H9 (cell line): ENCODE measurements at regions not wholly inside any gene's neighbourhood (a gene's known extent, or its start where the extent isn't known, plus 50 kb on each side); places are given as distances from the start of the nearest gene placed in this dataset.

ENCODE experiments used
- DNase-seq: peaks from one replicate; pipeline ENCODE4 v3.0.0-alpha.2; 2017
- H2AFZ ChIP-seq: one replicate; pipeline ENCODE4 v1.6.1; 2013; ENCODE audit warnings: mild to moderate bottlenecking, low read length, control low read depth, moderate library complexity
- H2AK5ac ChIP-seq: 2 replicates; pipeline ENCODE4 v1.6.1; 2013; ENCODE audit warnings: low read length, control low read depth, mixed read lengths; ENCODE audit not compliant: insufficient read length
- H2BK120ac ChIP-seq: one replicate; pipeline ENCODE4 v1.6.1; 2013; ENCODE audit warnings: low read depth, mild to moderate bottlenecking, low read length, control low read depth, inconsistent platforms; ENCODE audit not compliant: poor library complexity, severe bottlenecking
- H2BK12ac ChIP-seq: 2 replicates; pipeline ENCODE4 v1.6.1; 2013; ENCODE audit warnings: low read length, control low read depth, mixed read lengths, low read depth; ENCODE audit not compliant: insufficient read length
- H2BK15ac ChIP-seq: 2 replicates; pipeline ENCODE4 v1.6.1; 2013; ENCODE audit warnings: low read depth, low read length, control low read depth
- H2BK20ac ChIP-seq: one replicate; pipeline ENCODE4 v1.6.1; 2013; ENCODE audit warnings: low read depth, mild to moderate bottlenecking, low read length, control low read depth, inconsistent platforms; ENCODE audit not compliant: poor library complexity, severe bottlenecking
- H2BK5ac ChIP-seq: 2 replicates; pipeline ENCODE4 v1.6.1; 2013; ENCODE audit warnings: low read length, control low read depth, mixed read lengths; ENCODE audit not compliant: insufficient read length
- H3K14ac ChIP-seq: 2 replicates; pipeline ENCODE4 v1.6.1; 2013; ENCODE audit warnings: low read length, control low read depth; ENCODE audit not compliant: insufficient read depth
- H3K18ac ChIP-seq: 2 replicates; pipeline ENCODE4 v1.6.1; 2013; ENCODE audit warnings: low read depth, mild to moderate bottlenecking, mixed read lengths, low read length, control low read depth; ENCODE audit not compliant: insufficient read length
- H3K23ac ChIP-seq: 2 replicates; pipeline ENCODE4 v1.6.1; 2013; ENCODE audit warnings: low read length, control low read depth, mixed read lengths, low read depth; ENCODE audit not compliant: insufficient read length
- H3K23me2 ChIP-seq: 2 replicates; pipeline ENCODE4 v1.6.1; 2013; ENCODE audit warnings: low read depth, mild to moderate bottlenecking, mixed read lengths, low read length, control low read depth; ENCODE audit not compliant: insufficient read length, poor library complexity, severe bottlenecking
- H3K27ac ChIP-seq: 2 replicates; pipeline ENCODE4 v1.5.1; 2013; ENCODE audit warnings: low read length, control low read depth, mixed read lengths, low read depth; ENCODE audit not compliant: insufficient read length
- H3K27me3 ChIP-seq: 2 replicates; pipeline ENCODE4 v1.6.1; 2013; ENCODE audit warnings: low read length, control low read depth, inconsistent platforms; ENCODE audit not compliant: insufficient read depth
- H3K4ac ChIP-seq: 2 replicates; pipeline ENCODE4 v1.6.1; 2013; ENCODE audit warnings: low read depth, mild to moderate bottlenecking, control low read depth, inconsistent platforms, low read length, moderate library complexity
- H3K4me1 ChIP-seq: 2 replicates; pipeline ENCODE4 v1.6.1; 2013; ENCODE audit warnings: low read length, control low read depth, inconsistent platforms; ENCODE audit not compliant: insufficient read depth
- H3K4me2 ChIP-seq: 2 replicates; pipeline ENCODE4 v1.6.1; 2013; ENCODE audit warnings: low read length, control low read depth, mixed read lengths; ENCODE audit not compliant: insufficient read length, insufficient read depth
- H3K56ac ChIP-seq: 2 replicates; pipeline ENCODE4 v1.6.1; 2013; ENCODE audit warnings: low read depth, mild to moderate bottlenecking, mixed read lengths, low read length, control low read depth; ENCODE audit not compliant: insufficient read length
- H3K79me1 ChIP-seq: 2 replicates; pipeline ENCODE4 v1.6.1; 2013; ENCODE audit warnings: low read depth, mild to moderate bottlenecking, moderate library complexity, low read length, control low read depth, inconsistent platforms; ENCODE audit not compliant: insufficient read depth, poor library complexity, severe bottlenecking
- H3K79me2 ChIP-seq: 2 replicates; pipeline ENCODE4 v1.6.1; 2013; ENCODE audit warnings: low read length, control low read depth, inconsistent platforms; ENCODE audit not compliant: insufficient read depth
- H3K9ac ChIP-seq: 2 replicates; pipeline ENCODE4 v1.6.1; 2013; ENCODE audit warnings: low read length, control low read depth, mixed read lengths; ENCODE audit not compliant: insufficient read length; ENCODE audit errors: extremely low read depth
- H3K9me3 ChIP-seq: one replicate; pipeline ENCODE4 v1.6.1; 2013; ENCODE audit warnings: low read depth, low read length, inconsistent platforms; ENCODE audit not compliant: control insufficient read depth
- H3T11ph ChIP-seq: one replicate; pipeline ENCODE4 v1.6.1; 2013; ENCODE audit warnings: mild to moderate bottlenecking, low read length, control low read depth, inconsistent platforms
- H4K20me1 ChIP-seq: one replicate; pipeline ENCODE4 v1.6.1; 2013; ENCODE audit not compliant: control insufficient read depth, insufficient read length, insufficient read depth
- H4K5ac ChIP-seq: 2 replicates; pipeline ENCODE4 v1.6.1; 2013; ENCODE audit warnings: low read depth, mild to moderate bottlenecking, mixed read lengths, low read length, control low read depth; ENCODE audit not compliant: insufficient read length
- H4K8ac ChIP-seq: replicated peaks from 2 replicates; pipeline ENCODE4 v1.6.1; 2013; ENCODE audit warnings: low read length, control low read depth, mixed read lengths, low read depth; ENCODE audit not compliant: insufficient read length
- H4K91ac ChIP-seq: 2 replicates; pipeline ENCODE4 v1.6.1; 2013; ENCODE audit warnings: low read depth, mild to moderate bottlenecking, moderate library complexity, mixed read lengths, low read length, control low read depth; ENCODE audit not compliant: insufficient read length
- H3K27ac Mint-ChIP-seq, 3 experiments: 2 replicates in 2 of 3; 3 replicates in 1 of 3; pipeline ENCODE4 v1.8.0; 2020 to 2021; ENCODE audit warnings: mixed read lengths in 3 of 3, mild to moderate bottlenecking in 1 of 3, moderate library complexity in 1 of 3
- H3K27me3 Mint-ChIP-seq: 2 replicates; pipeline ENCODE4 v1.8.0; 2021; ENCODE audit warnings: low read depth, mild to moderate bottlenecking, moderate library complexity, mixed read lengths
- H3K36me3 Mint-ChIP-seq, 3 experiments: 2 replicates in 2 of 3; 3 replicates in 1 of 3; pipeline ENCODE4 v1.8.0; 2020 to 2021; ENCODE audit warnings: low read depth in 3 of 3, mixed read lengths in 3 of 3; ENCODE audit not compliant: insufficient read depth in 1 of 3
- H3K4me1 Mint-ChIP-seq, 2 experiments: 2 replicates each; pipeline ENCODE4 v1.8.0; 2020; ENCODE audit warnings: mixed read lengths in 2 of 2
- H3K4me3 Mint-ChIP-seq, 2 experiments: 2 replicates in 1 of 2; 3 replicates in 1 of 2; pipeline ENCODE4 v1.8.0; 2020 to 2021; ENCODE audit warnings: mild to moderate bottlenecking in 2 of 2, mixed read lengths in 2 of 2, moderate library complexity in 1 of 2
- H3K9me3 Mint-ChIP-seq, 2 experiments: 2 replicates in 1 of 2; 3 replicates in 1 of 2; pipeline ENCODE4 v1.8.0; 2020; ENCODE audit warnings: mild to moderate bottlenecking in 2 of 2, mixed read lengths in 2 of 2, moderate library complexity in 1 of 2
- CTCF ChIP-seq: fragments of 200-600 bp; sonication (generic); conservative IDR thresholded peaks from 3 replicates; pipeline ENCODE4 v1.8.0; 2021; ENCODE audit warnings: antibody characterized with exemption, mild to moderate bottlenecking
- WGBS: extraction: QIAGEN DNeasy Blood & Tissue Kit; methylation state at CpG from one replicate; pipeline ENCODE4 v1.1.7; 2013; ENCODE audit warnings: missing lambda C conversion rate, low lambda C conversion rate, mixed read lengths; ENCODE audit not compliant: insufficient read length; ENCODE audit errors: extremely low coverage; 5-methylcytosine and 5-hydroxymethylcytosine counted together

- no peak overlapping the region for H3K56ac ChIP-seq
- Mint-ChIP-seq H3K36me3 (no peaks in the 10 kb centered on the region), H3K4me3 (no peak overlapping the region)
Observed at GRCh38 chr5:89043676-89044075, 160.7 kb upstream of the MEF2C start.

More at GRCh38 chr5:89043676-89044075, 160.7 kb upstream of the MEF2C start:
- Histone ChIP-seq H2BK5ac (no peak overlapping the region), H2BK120ac (no peak overlapping the region), H4K5ac (no peak overlapping the region), H2BK15ac (no peak overlapping the region), H2BK20ac (no peak overlapping the region), H2AFZ (no peak overlapping the region), H3K79me2 (no peaks in the 10 kb centered on the region), H3K79me1 (no peaks in the 10 kb centered on the region), H3K23ac (no peak overlapping the region), H2BK12ac (no peak overlapping the region), H3K14ac (no peak overlapping the region), H3K27me3 (no peaks in the 10 kb centered on the region), H3K23me2 (no peaks in the 10 kb centered on the region), H4K20me1 (no peaks in the 10 kb centered on the region), H3K4me1 (peaks cover 8% of the 10 kb centered on the region), H3K9ac (no peak overlapping the region), H3T11ph (no peak overlapping the region), H4K91ac (no peak overlapping the region), H2AK5ac (no peak overlapping the region), H4K8ac (no peak overlapping the region), H3K9me3 (no peaks in the 10 kb centered on the region), H3K4me2 (no peak overlapping the region), H3K4ac (no peak overlapping the region), H3K18ac (no peak overlapping the region), H3K27ac (no peak overlapping the region)
- Mint-ChIP-seq H3K9me3 (no peaks in the 10 kb centered on the region), H3K27me3 (no peaks in the 10 kb centered on the region), H3K4me1 (peaks cover 8% of the 10 kb centered on the region in 2 experiments), H3K27ac (no peak overlapping the region)
- DNase-seq = no peak
- TF ChIP-seq CTCF = no peak
- WGBS = no CpG with 5 or more reads among the region's 1 CpG
